HG03064 (cell line): ENCODE measurements at regions not wholly inside any gene's neighbourhood (a gene's known extent, or its start where the extent isn't known, plus 50 kb on each side); places are given as distances from the start of the nearest gene placed in this dataset.

Source experiments
- ATAC-seq: cut with Tn5 transposase; IDR thresholded peaks from one replicate; pipeline ENCODE4 v1.9.1; 2021; ENCODE audit warnings: low read depth; ENCODE audit not compliant: unreplicated experiment

GRCh38 chr2:104736026-104736425 lies 117.9 kb upstream of the POU3F3 start:
- no peak for ATAC-seq

DNA sequence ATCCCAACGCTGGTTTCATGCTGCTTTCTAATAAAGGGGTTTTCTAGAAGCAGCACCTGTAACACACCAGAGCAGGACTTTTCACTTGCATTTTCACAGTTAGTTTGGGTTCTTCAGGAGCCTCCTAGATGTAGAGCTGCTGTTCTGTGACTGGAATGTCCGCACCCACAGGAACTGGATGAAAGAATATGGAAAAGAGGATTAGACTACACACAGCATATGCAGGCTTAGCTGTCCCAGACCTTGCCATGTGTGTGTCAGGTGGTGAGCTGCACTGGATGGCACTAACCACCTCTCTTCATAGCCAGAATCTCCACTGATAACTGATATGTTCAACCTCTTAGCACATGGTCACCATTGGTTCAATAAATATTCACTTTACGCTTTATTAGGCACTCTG lies 112.1 kb upstream of the POU3F3 start:
- no peak for ATAC-seq

- no peak for ATAC-seq
Measured at GRCh38 chr2:104744537-104744936, 109.4 kb upstream of the POU3F3 start.

GRCh38 chr2:104745846-104746245 lies 108.1 kb upstream of the POU3F3 start:
- no peak for ATAC-seq

- ATAC-seq = no peak
Measured at GRCh38 chr2:104746299-104746698, 107.6 kb upstream of the POU3F3 start.

DNA sequence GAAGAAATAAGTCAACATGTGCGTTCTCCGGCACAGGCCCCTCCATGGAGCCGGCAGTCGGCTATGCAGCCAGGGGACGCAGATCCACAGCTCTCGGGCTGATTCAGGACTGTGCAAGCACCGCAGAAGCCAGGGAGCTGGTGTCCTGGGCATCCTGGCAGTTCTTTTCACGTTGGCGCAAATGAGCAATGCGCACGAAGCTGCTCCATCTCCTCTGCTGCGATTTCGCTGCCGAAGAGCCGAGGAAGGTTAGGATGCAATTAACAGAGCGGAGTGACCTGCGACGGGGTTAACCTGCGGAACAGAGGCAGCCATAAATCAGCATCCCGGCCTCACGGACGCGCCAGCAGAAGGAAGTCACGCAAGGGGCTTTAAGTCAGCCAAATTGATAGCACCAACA lies 107.1 kb upstream of the POU3F3 start:
- no peak for ATAC-seq

DNA sequence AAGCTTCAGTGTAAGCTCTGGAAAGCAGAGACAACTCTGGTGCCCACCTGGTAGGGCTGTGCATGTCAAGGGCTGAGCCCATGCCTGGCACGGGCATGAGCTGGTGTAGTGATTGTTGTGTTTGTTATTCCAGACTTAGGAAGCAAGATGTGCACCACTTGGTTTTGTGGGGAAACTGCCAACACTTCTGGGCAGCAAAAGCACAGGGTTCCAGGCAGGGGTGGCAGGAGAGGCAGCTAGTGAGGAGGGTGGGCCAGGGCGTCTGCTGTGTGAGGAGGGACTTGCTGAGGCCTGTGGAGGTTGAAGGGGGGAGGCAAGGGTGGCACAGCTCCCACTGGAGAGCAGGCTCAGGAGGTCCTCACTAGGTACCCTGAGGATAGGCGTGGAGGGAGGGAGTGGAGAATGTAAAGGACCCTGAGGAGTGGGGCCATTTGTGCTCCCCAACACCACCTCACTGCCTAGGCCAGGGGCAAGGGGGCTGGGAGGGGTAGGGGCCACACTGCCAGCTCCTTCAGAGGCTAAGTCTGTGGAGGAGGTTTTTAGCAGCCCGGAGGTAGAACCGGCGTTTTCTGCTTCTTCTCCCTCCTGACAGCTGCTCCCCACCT lies 104.0 kb upstream of the POU3F3 start:
- ATAC-seq = no peak

- ATAC-seq = no peak
Measured at GRCh38 chr2:104752504-104752903, 101.4 kb upstream of the POU3F3 start.

DNA sequence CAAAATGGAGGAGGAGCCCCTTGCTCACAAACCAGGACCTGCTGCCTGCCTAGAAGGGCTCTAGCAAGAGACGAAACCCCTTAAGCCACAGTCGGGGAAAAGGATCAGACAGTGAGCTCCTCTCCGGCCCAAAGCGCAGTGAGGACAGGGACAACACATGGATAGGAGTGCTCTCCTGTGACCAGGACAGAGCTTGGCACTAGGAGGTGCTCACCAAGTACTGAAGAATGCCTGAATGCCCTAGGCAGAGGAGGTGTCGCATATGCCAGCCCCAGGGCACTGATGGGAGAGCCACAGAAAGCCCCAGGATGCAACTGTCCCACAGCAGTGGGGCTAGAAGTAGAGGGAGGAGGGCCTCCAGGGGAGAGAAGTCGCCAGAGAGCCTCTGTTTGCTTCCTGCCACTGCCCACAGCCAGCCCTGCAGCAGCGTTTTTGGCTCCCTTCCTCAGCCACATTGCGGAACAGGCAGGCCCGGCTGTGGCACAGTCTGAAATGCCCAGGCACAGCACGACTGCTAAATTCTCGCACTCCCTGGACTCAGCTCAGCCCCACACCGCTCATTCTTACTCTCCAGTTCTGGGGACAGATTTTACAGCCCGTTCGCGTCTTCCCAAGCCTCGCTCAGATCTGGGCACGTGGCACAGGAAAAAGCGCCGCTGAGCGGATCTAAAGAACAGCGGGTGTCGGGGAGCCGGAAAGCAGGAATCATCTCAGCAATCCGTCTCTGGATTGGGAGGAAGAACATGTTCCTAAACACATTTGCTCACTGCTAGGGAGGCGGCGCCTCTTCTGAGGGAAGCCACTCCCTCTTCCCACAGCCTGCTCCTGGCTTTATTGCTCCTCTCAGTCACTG lies 98.7 kb upstream of the POU3F3 start:
- no peak for ATAC-seq

DNA sequence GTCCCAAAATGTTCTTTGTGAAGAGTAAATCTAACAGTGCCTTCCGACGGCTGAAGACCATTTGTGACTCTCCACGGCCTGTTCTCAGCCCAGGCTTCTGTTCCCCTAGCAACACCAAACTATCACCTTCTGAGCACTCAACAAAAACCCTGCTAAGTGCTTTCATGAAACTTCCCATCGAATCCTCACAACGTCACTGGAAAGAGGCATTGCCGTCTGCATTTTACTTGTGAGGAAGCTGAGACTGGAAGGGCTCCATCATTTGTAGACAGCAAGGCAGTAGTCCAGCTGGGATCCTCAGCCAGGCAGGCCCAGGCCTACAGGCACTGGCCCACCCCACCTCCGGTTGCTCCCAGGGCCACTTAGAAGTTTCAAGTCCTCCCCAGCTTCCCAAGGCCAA lies 97.8 kb upstream of the POU3F3 start:
- no peak for ATAC-seq

DNA sequence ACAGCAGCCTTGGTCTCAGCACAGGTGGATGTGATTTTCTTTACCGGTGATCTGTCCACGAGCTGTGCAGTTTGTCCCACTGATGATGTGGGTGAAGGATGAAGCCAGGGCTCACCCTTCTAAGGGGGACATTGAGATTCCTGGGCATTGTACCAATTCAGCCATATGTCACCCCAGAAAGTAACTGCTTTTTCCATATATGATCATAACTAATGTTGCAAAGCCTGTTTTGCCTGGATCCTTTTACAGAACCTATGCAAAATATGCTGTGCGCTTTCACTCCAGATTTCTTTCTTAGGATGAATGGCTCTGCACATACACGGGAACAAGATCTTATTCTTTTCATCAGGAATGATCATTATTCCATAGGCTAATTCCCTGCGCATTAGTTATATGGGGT lies 96.9 kb upstream of the POU3F3 start:
- no peak for ATAC-seq

DNA sequence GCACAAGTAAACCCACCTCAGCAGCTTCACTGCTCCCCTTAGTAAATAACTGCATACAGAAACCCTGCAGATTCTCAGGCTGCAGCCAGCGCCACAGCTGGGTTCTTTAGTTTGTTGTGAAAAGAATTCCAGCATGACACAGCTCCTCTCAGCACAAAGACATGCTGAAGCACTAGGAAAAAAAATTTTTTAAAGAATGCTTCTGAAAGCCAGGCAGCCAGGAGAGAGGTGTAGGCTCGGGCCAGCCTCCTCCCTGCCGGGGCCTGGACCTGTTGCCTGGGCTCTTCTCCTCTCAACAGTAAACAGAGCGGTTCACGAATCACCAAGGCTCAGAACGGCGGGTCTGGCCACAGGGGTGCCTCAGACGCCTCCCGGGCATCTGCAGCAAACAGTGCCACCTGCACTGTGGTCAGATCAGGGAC lies 95.7 kb upstream of the POU3F3 start:
- ATAC-seq = no peak

- no peak for ATAC-seq
Measured at GRCh38 chr2:104762031-104762430, 91.9 kb upstream of the POU3F3 start.

DNA sequence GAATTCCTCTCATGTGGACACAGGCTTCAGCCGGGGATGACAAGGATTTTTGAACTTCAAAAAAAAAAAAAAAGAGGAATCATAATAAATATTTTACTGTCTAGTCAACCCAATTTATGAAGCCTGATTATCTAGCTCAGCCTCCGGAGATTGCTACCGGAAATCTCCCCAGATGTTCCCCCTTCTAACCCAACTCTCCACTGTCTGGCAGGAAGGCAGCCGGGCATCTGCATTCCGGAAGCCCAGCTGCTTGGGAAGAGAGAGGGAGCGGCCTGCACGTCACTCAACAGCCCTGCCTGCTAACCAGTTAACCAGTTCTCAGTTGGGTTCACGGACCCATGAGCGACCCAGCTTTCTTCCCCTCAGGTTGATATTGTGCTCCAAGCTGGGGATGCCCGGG lies 87.2 kb upstream of the POU3F3 start:
- ATAC-seq = no peak

DNA sequence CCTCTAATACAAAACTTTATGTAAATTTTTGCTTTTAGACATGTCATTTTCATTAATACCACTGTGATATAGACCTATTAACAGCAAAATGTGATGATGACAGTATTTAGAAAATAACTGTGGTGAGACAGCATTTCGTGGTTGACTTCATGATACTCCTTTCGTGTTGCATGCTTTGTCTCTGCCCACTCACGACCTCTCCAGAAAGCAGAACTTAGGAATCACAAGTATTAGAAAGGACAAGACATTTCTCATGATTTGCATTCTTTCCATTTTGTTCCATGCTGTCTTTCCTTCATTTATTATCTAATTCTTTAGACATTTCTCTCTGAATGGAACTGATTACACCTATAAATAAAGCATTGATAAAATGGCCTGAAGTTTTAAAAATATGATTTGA lies 85.2 kb upstream of the POU3F3 start:
- ATAC-seq = no peak

DNA sequence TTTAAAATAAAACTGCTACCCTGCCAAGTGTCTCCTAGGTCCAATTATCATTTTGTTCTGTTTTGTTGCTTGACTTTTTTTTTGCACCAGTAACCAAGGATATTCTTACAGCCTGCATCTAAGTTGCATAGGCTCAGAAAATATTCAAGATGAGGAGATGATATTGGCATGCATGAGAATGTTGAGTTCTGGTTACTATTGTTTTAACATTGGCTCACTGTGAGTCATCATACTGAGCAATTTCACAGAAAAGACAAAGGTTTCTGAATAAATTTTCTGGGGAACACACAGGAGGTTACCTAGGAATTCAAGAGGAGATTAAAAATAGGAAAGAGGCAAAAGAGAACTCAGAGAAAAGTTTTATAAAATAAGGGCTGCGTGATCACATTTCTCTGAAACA lies 84.8 kb upstream of the POU3F3 start:
- no peak for ATAC-seq

- ATAC-seq = no peak
Measured at GRCh38 chr2:104772996-104773395, 80.9 kb upstream of the POU3F3 start.

DNA sequence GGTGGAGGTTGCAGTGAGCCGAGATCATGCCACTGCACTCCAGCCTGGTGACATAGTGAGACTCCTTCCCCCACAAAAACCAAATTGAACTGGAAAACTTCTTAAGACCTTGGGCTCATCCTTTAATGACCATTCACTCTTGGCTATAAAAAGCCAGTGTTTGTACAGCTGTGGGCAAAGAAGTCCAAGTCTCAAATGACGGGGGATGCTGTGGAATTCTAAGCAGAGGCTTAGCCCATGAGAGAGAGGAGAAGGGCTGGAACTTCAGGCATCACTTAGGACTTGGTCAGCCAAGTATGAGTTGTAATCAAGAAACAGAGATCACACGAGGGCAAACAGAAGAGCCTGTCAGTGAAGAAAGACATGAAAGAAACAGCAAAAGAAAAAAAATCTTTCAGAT lies 79.3 kb upstream of the POU3F3 start:
- ATAC-seq = no peak

DNA sequence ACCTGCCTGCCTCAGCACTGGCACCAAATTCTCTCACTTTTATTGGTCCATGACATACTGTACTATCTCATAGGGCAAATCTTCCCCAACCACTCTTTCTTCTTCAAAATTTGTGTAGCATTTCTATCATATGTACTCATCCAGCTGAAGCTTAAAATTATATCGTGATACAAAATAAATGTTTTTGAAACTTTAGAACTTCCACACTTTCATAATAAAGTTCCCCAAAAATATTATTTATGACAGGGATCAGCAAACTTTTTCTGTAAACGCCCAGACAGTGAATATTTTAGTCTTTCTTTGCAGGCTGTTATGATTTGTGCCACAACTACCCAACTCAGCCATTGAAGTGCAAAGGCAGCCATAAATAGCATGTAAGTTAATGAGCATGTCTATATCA lies 76.2 kb upstream of the POU3F3 start:
- ATAC-seq = no peak

DNA sequence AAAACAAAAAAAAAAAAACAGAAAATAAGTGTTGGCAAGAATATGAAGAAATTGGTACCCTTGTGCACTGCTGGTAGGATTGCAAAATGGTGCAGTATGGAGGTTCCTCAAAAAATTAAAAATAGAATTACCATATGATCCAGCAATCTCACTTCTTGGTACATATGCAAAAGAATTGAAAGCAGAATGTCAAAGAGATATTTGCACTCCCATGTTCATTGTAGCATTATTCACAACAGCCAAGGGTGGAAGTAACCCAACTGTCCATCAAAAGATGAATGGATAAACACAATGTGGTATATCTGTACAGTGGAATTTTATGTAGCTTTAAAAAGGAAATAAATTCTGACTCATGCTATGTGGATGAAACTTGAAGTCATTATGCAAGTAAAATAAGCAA lies 72.8 kb upstream of the POU3F3 start:
- no peak for ATAC-seq

DNA sequence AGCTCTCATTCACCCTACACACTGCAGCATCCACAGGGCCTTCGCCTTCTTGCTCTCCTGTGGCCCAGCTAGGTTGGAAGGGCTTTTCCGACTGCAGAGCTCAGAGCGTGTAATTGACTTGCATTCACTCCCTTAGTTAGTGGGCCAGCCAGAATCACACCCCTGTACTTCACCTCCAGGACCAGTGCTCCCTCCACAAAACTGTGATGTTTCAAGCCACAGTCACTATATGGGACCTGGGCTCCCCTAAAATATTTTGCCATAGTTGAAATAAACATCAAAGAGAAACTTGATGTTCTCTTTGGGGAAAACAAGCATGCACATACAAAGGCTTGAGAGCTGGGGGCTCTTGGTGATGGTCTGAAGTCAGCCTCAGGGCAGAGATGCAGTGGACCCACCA lies 69.7 kb upstream of the POU3F3 start:
- no peak for ATAC-seq

DNA sequence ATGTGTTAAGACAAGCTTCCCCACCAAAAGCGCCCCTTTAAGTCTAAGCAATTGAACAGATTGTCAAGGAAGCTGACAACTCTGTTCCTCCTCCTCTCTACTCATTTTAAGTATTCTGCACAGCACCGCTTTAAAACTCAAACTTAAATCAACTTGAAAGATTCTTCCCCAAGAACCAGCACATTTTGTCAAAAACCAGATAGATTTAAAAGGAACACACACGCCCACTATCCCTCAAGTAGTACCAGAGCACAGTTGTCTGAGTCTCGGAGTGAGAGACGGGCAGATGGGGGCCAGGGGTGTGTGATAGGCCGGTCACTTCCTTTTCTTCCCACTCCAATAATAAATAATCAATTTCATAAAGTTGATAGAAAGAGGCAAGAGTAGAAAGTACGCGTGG lies 67.7 kb upstream of the POU3F3 start:
- no peak for ATAC-seq
